ENCODE measurements at regions not wholly inside any gene's neighbourhood (a gene's known extent, or its start where the extent isn't known, plus 50 kb on each side); places are given as distances from the start of the nearest gene placed in this dataset.
"Not testable (repeated sequence)": the region's sequence is repeated elsewhere in the genome, so short reads cannot be mapped to it uniquely, and the experiment has no call there.

DNA sequence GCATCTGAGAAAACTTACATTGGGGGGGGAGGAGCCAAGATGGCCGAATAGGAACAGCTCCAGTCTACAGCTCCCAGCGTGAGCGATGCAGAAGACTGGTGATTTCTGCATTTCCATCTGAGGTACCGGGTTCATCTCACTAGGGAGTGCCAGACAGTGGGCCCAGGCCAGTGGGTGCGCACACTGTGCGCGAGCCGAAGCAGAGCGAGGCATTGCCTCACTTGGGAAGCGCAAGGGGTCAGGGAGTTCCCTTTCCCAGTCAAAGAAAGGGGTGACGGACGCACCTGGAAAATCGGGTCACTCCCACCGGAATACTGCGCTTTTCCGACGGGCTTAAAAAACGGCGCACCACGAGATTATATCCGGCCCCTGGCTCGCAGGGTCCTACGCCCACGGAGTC lies 604.1 kb downstream of the TFAP2A start:
- TF ChIP-seq, protein P1, sequence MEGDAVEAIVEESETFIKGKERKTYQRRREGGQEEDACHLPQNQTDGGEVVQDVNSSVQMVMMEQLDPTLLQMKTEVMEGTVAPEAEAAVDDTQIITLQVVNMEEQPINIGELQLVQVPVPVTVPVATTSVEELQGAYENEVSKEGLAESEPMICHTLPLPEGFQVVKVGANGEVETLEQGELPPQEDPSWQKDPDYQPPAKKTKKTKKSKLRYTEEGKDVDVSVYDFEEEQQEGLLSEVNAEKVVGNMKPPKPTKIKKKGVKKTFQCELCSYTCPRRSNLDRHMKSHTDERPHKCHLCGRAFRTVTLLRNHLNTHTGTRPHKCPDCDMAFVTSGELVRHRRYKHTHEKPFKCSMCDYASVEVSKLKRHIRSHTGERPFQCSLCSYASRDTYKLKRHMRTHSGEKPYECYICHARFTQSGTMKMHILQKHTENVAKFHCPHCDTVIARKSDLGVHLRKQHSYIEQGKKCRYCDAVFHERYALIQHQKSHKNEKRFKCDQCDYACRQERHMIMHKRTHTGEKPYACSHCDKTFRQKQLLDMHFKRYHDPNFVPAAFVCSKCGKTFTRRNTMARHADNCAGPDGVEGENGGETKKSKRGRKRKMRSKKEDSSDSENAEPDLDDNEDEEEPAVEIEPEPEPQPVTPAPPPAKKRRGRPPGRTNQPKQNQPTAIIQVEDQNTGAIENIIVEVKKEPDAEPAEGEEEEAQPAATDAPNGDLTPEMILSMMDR (conservative IDR thresholded peaks at IDR 0.05; ENCODE audit: low read depth, low read length), result not testable (repeated sequence)
- TF ChIP-seq SMC3 (IDR thresholded peaks at IDR 0.05; ENCODE audit: low read depth, low read length); MAFK (IDR thresholded peaks at IDR 0.05; ENCODE audit: low read depth, low read length); POLR2A (IDR thresholded peaks at IDR 0.05; ENCODE audit: low read depth, low read length); MAZ (IDR thresholded peaks at IDR 0.05; ENCODE audit: borderline replicate concordance, low read depth, low read length); RAD21 (IDR thresholded peaks at IDR 0.05; ENCODE audit: low read length): not testable (repeated sequence)
- TF ChIP-seq, protein P2, sequence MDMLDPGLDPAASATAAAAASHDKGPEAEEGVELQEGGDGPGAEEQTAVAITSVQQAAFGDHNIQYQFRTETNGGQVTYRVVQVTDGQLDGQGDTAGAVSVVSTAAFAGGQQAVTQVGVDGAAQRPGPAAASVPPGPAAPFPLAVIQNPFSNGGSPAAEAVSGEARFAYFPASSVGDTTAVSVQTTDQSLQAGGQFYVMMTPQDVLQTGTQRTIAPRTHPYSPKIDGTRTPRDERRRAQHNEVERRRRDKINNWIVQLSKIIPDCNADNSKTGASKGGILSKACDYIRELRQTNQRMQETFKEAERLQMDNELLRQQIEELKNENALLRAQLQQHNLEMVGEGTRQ (IDR thresholded peaks at IDR 0.05; ENCODE audit: low read depth, low read length), result not testable (repeated sequence)
